MM.1S (cell line): ENCODE measurements at regions not wholly inside any gene's neighbourhood (a gene's known extent, or its start where the extent isn't known, plus 50 kb on each side); places are given as distances from the start of the nearest gene placed in this dataset.

Source experiments
- DNase-seq: peaks from one replicate; pipeline ENCODE4 v3.0.0-alpha.2; 2015
- H2AFZ ChIP-seq: fragments of 300-600 bp; sonication (generic); 2 replicates; pipeline ENCODE4 v1.6.0; 2016; ENCODE audit warnings: antibody characterized with exemption, low read length
- H3F3A ChIP-seq: fragments of 300-600 bp; sonication (generic); 2 replicates; pipeline ENCODE4 v1.6.1; 2016; ENCODE audit warnings: mild to moderate bottlenecking, antibody characterized with exemption, low read length, moderate library complexity, mixed read lengths; ENCODE audit not compliant: insufficient read depth
- H3K27ac ChIP-seq: fragments of 300-600 bp; sonication (generic); 2 replicates; pipeline ENCODE4 v1.5.1; 2016; ENCODE audit warnings: mild to moderate bottlenecking, low read length
- H3K27me3 ChIP-seq: fragments of 300-600 bp; sonication (generic); replicated peaks from 2 replicates; pipeline ENCODE4 v1.6.0; 2016; ENCODE audit warnings: low read length; ENCODE audit not compliant: insufficient read depth
- H3K36me3 ChIP-seq: fragments of 300-600 bp; sonication (generic); replicated peaks from 2 replicates; pipeline ENCODE4 v1.6.1; 2016; ENCODE audit warnings: mild to moderate bottlenecking, low read length, mixed read lengths; ENCODE audit not compliant: insufficient read depth
- H3K4me1 ChIP-seq: fragments of 300-600 bp; sonication (generic); 2 replicates; pipeline ENCODE4 v1.6.1; 2016; ENCODE audit warnings: low read length, mixed read lengths
- H3K4me2 ChIP-seq: fragments of 300-600 bp; sonication (generic); 2 replicates; pipeline ENCODE4 v1.6.0; 2016; ENCODE audit warnings: low read depth, low read length
- H3K4me3 ChIP-seq: fragments of 300-600 bp; sonication (generic); 2 replicates; pipeline ENCODE4 v1.5.1; 2016; ENCODE audit warnings: low read length, mixed read lengths
- H3K79me2 ChIP-seq: fragments of 300-600 bp; sonication (generic); 2 replicates; pipeline ENCODE4 v1.6.1; 2016; ENCODE audit warnings: mixed run types, low read length, mixed read lengths
- H3K9ac ChIP-seq: fragments of 300-600 bp; sonication (generic); 2 replicates; pipeline ENCODE4 v1.6.1; 2016; ENCODE audit warnings: low read length, mixed read lengths
- H3K9me2 ChIP-seq: fragments of 300-600 bp; sonication (generic); replicated peaks from 2 replicates; pipeline ENCODE4 v1.6.1; 2016; ENCODE audit warnings: mild to moderate bottlenecking, low read length, mixed read lengths; ENCODE audit not compliant: insufficient read depth
- H3K9me3 ChIP-seq: fragments of 300-600 bp; sonication (generic); replicated peaks from 2 replicates; pipeline ENCODE4 v1.6.1; 2016; ENCODE audit warnings: mild to moderate bottlenecking, low read length, mixed read lengths; ENCODE audit not compliant: insufficient read depth
- H4K20me1 ChIP-seq: fragments of 300-600 bp; sonication (generic); 2 replicates; pipeline ENCODE4 v1.6.1; 2016; ENCODE audit warnings: mild to moderate bottlenecking, low read length, moderate library complexity, mixed read lengths; ENCODE audit not compliant: insufficient read depth
- CTCF ChIP-seq: fragments of 300-600 bp; sonication (generic); IDR thresholded peaks from 2 replicates; pipeline ENCODE4 v1.5.1; 2016; ENCODE audit warnings: antibody characterized with exemption, low read length, mixed read lengths
- EZH2 ChIP-seq: fragments of 300-600 bp; sonication (generic); optimal IDR thresholded peaks from 2 replicates; pipeline ENCODE3; 2017; ENCODE audit warnings: low read depth, mild to moderate bottlenecking, antibody characterized with exemption, low read length, mixed read lengths
- EZH2phosphoT487 ChIP-seq: fragments of 300-600 bp; sonication (generic); IDR thresholded peaks from 2 replicates; pipeline ENCODE4 v1.6.1; 2018; ENCODE audit warnings: antibody characterized with exemption, low read length

- H3K4me2 ChIP-seq, result no peak overlapping the region
- H3K36me3 ChIP-seq, result no peaks in the 10 kb centered on the region
- DNase-seq, result no peak
- no peak overlapping the region for H3K27ac ChIP-seq
- H3K9ac ChIP-seq, result no peak overlapping the region
- no peaks in the 10 kb centered on the region for H3K79me2 ChIP-seq
- TF ChIP-seq EZH2 (no peak), EZH2phosphoT487 (no peak), CTCF (no peak)
- no peaks in the 10 kb centered on the region for H3K27me3 ChIP-seq
- no peaks in the 10 kb centered on the region for H4K20me1 ChIP-seq
- no peak overlapping the region for H3K4me3 ChIP-seq
- no peaks in the 10 kb centered on the region for H3K4me1 ChIP-seq
- no peaks in the 10 kb centered on the region for H3K9me2 ChIP-seq
- H3F3A ChIP-seq, result no peaks in the 10 kb centered on the region
- H2AFZ ChIP-seq, result no peak overlapping the region
- H3K9me3 ChIP-seq, result no peaks in the 10 kb centered on the region
Measured at GRCh38 chr18:6497543-6497942, 82.8 kb upstream of the L3MBTL4 start.

- DNase-seq, result no peak
- H3K4me1 ChIP-seq, result no peaks in the 10 kb centered on the region
- H3K9me3 ChIP-seq, result no peaks in the 10 kb centered on the region
- H3K9me2 ChIP-seq, result no peaks in the 10 kb centered on the region
- no peaks in the 10 kb centered on the region for H3K36me3 ChIP-seq
- H3F3A ChIP-seq, result no peaks in the 10 kb centered on the region
- H2AFZ ChIP-seq, result no peak overlapping the region
- H3K4me2 ChIP-seq, result no peak overlapping the region
- H3K79me2 ChIP-seq, result no peaks in the 10 kb centered on the region
- H3K9ac ChIP-seq, result no peak overlapping the region
- H3K4me3 ChIP-seq, result no peak overlapping the region
- H4K20me1 ChIP-seq, result no peaks in the 10 kb centered on the region
- no peak for TF ChIP-seq CTCF
- TF ChIP-seq EZH2phosphoT487, result no peak
- no peak for TF ChIP-seq EZH2
- H3K27me3 ChIP-seq, result no peaks in the 10 kb centered on the region
- no peak overlapping the region for H3K27ac ChIP-seq
Measured at GRCh38 chr18:6498289-6498856, 83.7 kb upstream of the L3MBTL4 start.

GRCh38 chr18:6504605-6505497 is 90.1 kb upstream of the L3MBTL4 start:
- TF ChIP-seq CTCF (no peak), EZH2phosphoT487 (no peak), EZH2 (no peak)
- Histone ChIP-seq H3K79me2 (no peaks in the 10 kb centered on the region), H2AFZ (no peak overlapping the region), H4K20me1 (no peaks in the 10 kb centered on the region), H3F3A (no peaks in the 10 kb centered on the region), H3K9me3 (no peaks in the 10 kb centered on the region), H3K9ac (no peak overlapping the region), H3K4me3 (no peak overlapping the region), H3K9me2 (no peaks in the 10 kb centered on the region), H3K4me2 (no peak overlapping the region), H3K27me3 (no peaks in the 10 kb centered on the region), H3K27ac (no peak overlapping the region), H3K4me1 (no peaks in the 10 kb centered on the region), H3K36me3 (no peaks in the 10 kb centered on the region)
- no peak for DNase-seq
